OCI-LY1 (cell line): ENCODE measurements at regions not wholly inside any gene's neighbourhood (a gene's known extent, or its start where the extent isn't known, plus 50 kb on each side); places are given as distances from the start of the nearest gene placed in this dataset.

Source experiments
- CTCF ChIP-seq: fragments of 200-600 bp; sonication (generic), shearing (Covaris generic); IDR thresholded peaks from 2 replicates; pipeline ENCODE4 v1.5.1; 2017; ENCODE audit warnings: mild to moderate bottlenecking, antibody characterized with exemption, low read length, moderate library complexity, mixed read lengths
- EZH2 ChIP-seq: fragments of 200-600 bp; sonication (generic), shearing (Covaris generic); IDR thresholded peaks from 2 replicates; pipeline ENCODE4 v1.8.0; 2017; ENCODE audit warnings: borderline replicate concordance, mixed run types, mild to moderate bottlenecking, antibody characterized with exemption, low read length, moderate library complexity, mixed read lengths

DNA sequence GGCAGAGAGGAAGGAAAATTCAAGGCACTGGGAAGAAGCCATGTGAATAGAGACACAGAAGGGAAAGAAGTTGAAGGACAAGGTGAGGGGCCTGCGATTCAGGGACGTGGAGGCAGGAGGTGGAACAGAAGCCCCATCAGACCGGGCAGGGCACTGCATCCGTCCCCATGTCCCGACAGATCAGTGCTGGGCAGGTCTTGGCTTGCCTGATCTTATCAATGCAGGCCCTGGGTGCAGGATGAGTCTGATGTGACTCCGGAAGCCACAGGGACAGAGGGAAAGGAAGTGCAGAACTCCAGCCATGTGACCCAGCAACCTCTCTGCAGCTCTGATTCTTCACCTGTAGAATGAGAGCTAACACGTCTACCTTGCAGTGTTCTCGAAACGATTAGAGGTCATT is 136.2 kb upstream of the CTBP2 start:
- no peak for TF ChIP-seq CTCF
- TF ChIP-seq EZH2: no peak
